Esophagus squamous epithelium (tissue), 5 donors: ENCODE measurements at regions not wholly inside any gene's neighbourhood (a gene's known extent, or its start where the extent isn't known, plus 50 kb on each side); places are given as distances from the start of the nearest gene placed in this dataset.

Source experiments
- DNase-seq: peaks from one replicate; lab custom pipeline; 2025; lab: John Stamatoyannopoulos, UW
- H3K27ac ChIP-seq, 4 donors: fragments of 200-600 bp; sonication (generic); one replicate each; pipeline ENCODE4 v1.5.1; 2016 to 2019; ENCODE audit warnings: mild to moderate bottlenecking in 1 of 4
- H3K27me3 ChIP-seq, 4 donors: fragments of 200-600 bp; sonication (generic); 1 replicate in 3 of 4; 2 replicates in 1 of 4; pipeline versions ENCODE4 v1.5.1 to v1.6.0; 2017 to 2021; ENCODE audit warnings: antibody characterized with exemption in 1 of 4
- H3K36me3 ChIP-seq, 3 donors: fragments of 200-600 bp; sonication (generic); one replicate each; pipeline ENCODE4 v1.5.1; 2016 to 2019
- H3K4me1 ChIP-seq, 3 donors: fragments of 200-600 bp; sonication (generic); one replicate each; pipeline ENCODE4 v1.5.1; 2017 to 2019
- H3K4me3 ChIP-seq, 4 donors: fragments of 200-600 bp; sonication (generic); 1 replicate in 3 of 4; 2 replicates in 1 of 4; pipeline ENCODE4 v1.5.1; 2016 to 2019; ENCODE audit warnings: mild to moderate bottlenecking in 2 of 4, moderate library complexity in 1 of 4
- H3K9me3 ChIP-seq, 3 donors: fragments of 200-600 bp; sonication (generic); one replicate each; pipeline ENCODE4 v1.5.1; 2016 to 2019
- CTCF ChIP-seq, 6 experiments: fragments of 450-650 bp in 4 of 6; fragments of 200-600 bp in 2 of 6; sonication (generic) in 2 of 6; IDR thresholded peaks; one replicate each; pipeline ENCODE4 v1.5.1; 2016 to 2019; ENCODE audit warnings: antibody characterized with exemption in 6 of 6, mild to moderate bottlenecking in 4 of 6, moderate library complexity in 4 of 6
- POLR2A ChIP-seq, 4 donors: fragments of 450-650 bp; IDR thresholded peaks; one replicate each; pipeline ENCODE4 v1.6.1; 2017; ENCODE audit warnings: antibody characterized with exemption in 4 of 4, mild to moderate bottlenecking in 4 of 4, moderate library complexity in 3 of 4
- WGBS, 2 donors: methylation state at CpG; one replicate each; pipeline ENCODE4 v1.1.5; 2018; 5-methylcytosine and 5-hydroxymethylcytosine counted together
- intact Hi-C: fragments of 100-400 bp; cut with DNase I; formaldehyde crosslinking; loops from one replicate; pipeline ENCODE4 v1.15.0; 2022
- donor health status: DM: yes; HTN: yes; CAD: no.

GRCh38 chr10:21273400-21273968 is 252.0 kb downstream of the SKIDA1 start:
- no peak overlapping the region for H3K27ac ChIP-seq
- DNase-seq = no peak
- TF ChIP-seq POLR2A (IDR thresholded peaks at IDR 0.05) (no peak), CTCF (IDR thresholded peaks at IDR 0.05) (no peak)
- no peaks in the 10 kb centered on the region for H3K27me3 ChIP-seq
- WGBS, 2 donors = 86 to 88% methylated on average over 3 of the region's 3 CpGs
- H3K4me3 ChIP-seq = no peak overlapping the region
- no peaks in the 10 kb centered on the region for H3K9me3 ChIP-seq
- no peaks in the 10 kb centered on the region for H3K4me1 ChIP-seq
- no peaks in the 10 kb centered on the region for H3K36me3 ChIP-seq
- intact Hi-C loops = loop anchor here (5.0 to 10.0 kb wide), 2 partner anchors 196 to 221 kb away; no protein-coding TSS in a partner anchor

- H3K9me3 ChIP-seq = no peaks in the 10 kb centered on the region
- intact Hi-C loops = loop anchor here (5.0 to 10.0 kb wide), 2 partner anchors 196 to 222 kb away; no protein-coding TSS in a partner anchor
- WGBS, 2 donors = 72 to 80% methylated on average over 4 of the region's 4 CpGs
- DNase-seq = no peak
- H3K27me3 ChIP-seq = no peaks in the 10 kb centered on the region
- H3K4me3 ChIP-seq = no peak overlapping the region
- H3K4me1 ChIP-seq = no peaks in the 10 kb centered on the region
- TF ChIP-seq CTCF (IDR thresholded peaks at IDR 0.05) = no peak
- no peak for TF ChIP-seq POLR2A (IDR thresholded peaks at IDR 0.05)
- H3K27ac ChIP-seq = no peak overlapping the region
- no peaks in the 10 kb centered on the region for H3K36me3 ChIP-seq
Observed at GRCh38 chr10:21272643-21273399, 252.7 kb downstream of the SKIDA1 start.

GRCh38 chr10:21270976-21271375 is 254.5 kb downstream of the SKIDA1 start:
- no peak for TF ChIP-seq CTCF (IDR thresholded peaks at IDR 0.05)
- intact Hi-C loops = loop anchor here (5.0 to 10.0 kb wide), 2 partner anchors 194 to 224 kb away; no protein-coding TSS in a partner anchor
- WGBS, 2 donors = 82 to 95% methylated on average over 3 of the region's 3 CpGs
- Histone ChIP-seq H3K36me3 (no peaks in the 10 kb centered on the region), H3K9me3 (no peaks in the 10 kb centered on the region), H3K27me3 (no peaks in the 10 kb centered on the region), H3K27ac (no peak overlapping the region), H3K4me3 (no peak overlapping the region), H3K4me1 (peaks cover 0 to 1% (median 0%) of the 10 kb centered on the region in 3 donors)
- no peak for DNase-seq

- no peaks in the 10 kb centered on the region for H3K27me3 ChIP-seq
- DNase-seq = no peak
- H3K9me3 ChIP-seq = peaks cover 0 to 8% (median 0%) of the 10 kb centered on the region in 3 donors
- no peak overlapping the region for H3K4me3 ChIP-seq
- no peak overlapping the region for H3K27ac ChIP-seq
- WGBS, 2 donors = 62 to 70% methylated on average over 5 of the region's 5 CpGs
- peaks cover 0 to 16% (median 4%) of the 10 kb centered on the region in 3 donors for H3K4me1 ChIP-seq
- TF ChIP-seq POLR2A (IDR thresholded peaks at IDR 0.05) (no peak), CTCF (IDR thresholded peaks at IDR 0.05) (no peak)
- no peaks in the 10 kb centered on the region for H3K36me3 ChIP-seq
- intact Hi-C loops = no loop called here
Observed at GRCh38 chr10:21269289-21269688, 256.2 kb downstream of the SKIDA1 start.

- H3K4me3 ChIP-seq = no peak overlapping the region
- no peaks in the 10 kb centered on the region for H3K36me3 ChIP-seq
- intact Hi-C loops = no loop called here
- peak overlapping the region in 3 of 4 donors; percentile 14 to 60 (median 51) for H3K27ac ChIP-seq
- peaks cover 0 to 28% (median 4%) of the 10 kb centered on the region in 3 donors for H3K4me1 ChIP-seq
- H3K9me3 ChIP-seq = peaks cover 0 to 8% (median 0%) of the 10 kb centered on the region in 3 donors
- no peak for DNase-seq
- no peaks in the 10 kb centered on the region for H3K27me3 ChIP-seq
- TF ChIP-seq CTCF (IDR thresholded peaks at IDR 0.05) = no peak
- TF ChIP-seq POLR2A (IDR thresholded peaks at IDR 0.05) = no peak
- WGBS, 2 donors = 72 to 74% methylated on average over 3 of the region's 3 CpGs
Observed at GRCh38 chr10:21265622-21266021, 259.9 kb downstream of the SKIDA1 start.
